Esophagus squamous epithelium (tissue), 4 donors: ENCODE measurements at regions not wholly inside any gene's neighbourhood (a gene's known extent, or its start where the extent isn't known, plus 50 kb on each side); places are given as distances from the start of the nearest gene placed in this dataset.

ENCODE experiments used
- CTCF ChIP-seq, 6 experiments: fragments of 450-650 bp in 4 of 6; fragments of 200-600 bp in 2 of 6; sonication (generic) in 2 of 6; IDR thresholded peaks; one replicate each; pipeline ENCODE4 v1.5.1; 2016 to 2019; ENCODE audit warnings: antibody characterized with exemption in 6 of 6, mild to moderate bottlenecking in 4 of 6, moderate library complexity in 4 of 6
- POLR2A ChIP-seq, 4 donors: fragments of 450-650 bp; IDR thresholded peaks; one replicate each; pipeline ENCODE4 v1.6.1; 2017; ENCODE audit warnings: antibody characterized with exemption in 4 of 4, mild to moderate bottlenecking in 4 of 4, moderate library complexity in 3 of 4

GRCh38 chr9:13487071-13487470 lies 207.6 kb upstream of the MPDZ start:
- TF ChIP-seq CTCF (IDR thresholded peaks at IDR 0.05) (no peak), POLR2A (IDR thresholded peaks at IDR 0.05) (no peak)
